WTC11 (cell line): ENCODE measurements at regions not wholly inside any gene's neighbourhood (a gene's known extent, or its start where the extent isn't known, plus 50 kb on each side); places are given as distances from the start of the nearest gene placed in this dataset.

Experiments used
- CTCF ChIP-seq: fragments of 200-600 bp; IDR thresholded peaks from 2 replicates; pipeline ENCODE4 v1.8.0; 2022; ENCODE audit warnings: antibody characterized with exemption
- FOXK1 ChIP-seq: sonication (generic); formaldehyde crosslinking; IDR thresholded peaks from 2 replicates; pipeline ENCODE4 v1.8.0; 2022; ENCODE audit warnings: mild to moderate bottlenecking, moderate library complexity, missing genetic modification reagents
- IRF1 ChIP-seq: sonication (generic); formaldehyde crosslinking; IDR thresholded peaks from 2 replicates; pipeline ENCODE4 v1.8.0; 2023; ENCODE audit warnings: missing genetic modification reagents
- NR1H2 ChIP-seq: sonication (generic); formaldehyde crosslinking; IDR thresholded peaks from 2 replicates; pipeline ENCODE4 v1.9.0; 2021; ENCODE audit warnings: mild to moderate bottlenecking, moderate library complexity, missing genetic modification reagents
- TCF7 ChIP-seq: sonication (generic); formaldehyde crosslinking; IDR thresholded peaks from 2 replicates; pipeline ENCODE4 v1.8.0; 2022; ENCODE audit warnings: mild to moderate bottlenecking, low read depth, missing genetic modification reagents, moderate library complexity
- TF ChIP-seq, protein P1 (sequence below): sonication (generic); formaldehyde crosslinking; conservative IDR thresholded peaks from 2 replicates; pipeline ENCODE4 v1.8.1; 2023; ENCODE audit warnings: mild to moderate bottlenecking, low read depth, missing genetic modification reagents, moderate library complexity

- TF ChIP-seq NR1H2 (CRISPR knock-in tag), result no peak
- TF ChIP-seq TCF7 (CRISPR knock-in tag), result no peak
- TF ChIP-seq FOXK1 (CRISPR knock-in tag), result no peak
- no peak for TF ChIP-seq CTCF
- TF ChIP-seq, protein P1, sequence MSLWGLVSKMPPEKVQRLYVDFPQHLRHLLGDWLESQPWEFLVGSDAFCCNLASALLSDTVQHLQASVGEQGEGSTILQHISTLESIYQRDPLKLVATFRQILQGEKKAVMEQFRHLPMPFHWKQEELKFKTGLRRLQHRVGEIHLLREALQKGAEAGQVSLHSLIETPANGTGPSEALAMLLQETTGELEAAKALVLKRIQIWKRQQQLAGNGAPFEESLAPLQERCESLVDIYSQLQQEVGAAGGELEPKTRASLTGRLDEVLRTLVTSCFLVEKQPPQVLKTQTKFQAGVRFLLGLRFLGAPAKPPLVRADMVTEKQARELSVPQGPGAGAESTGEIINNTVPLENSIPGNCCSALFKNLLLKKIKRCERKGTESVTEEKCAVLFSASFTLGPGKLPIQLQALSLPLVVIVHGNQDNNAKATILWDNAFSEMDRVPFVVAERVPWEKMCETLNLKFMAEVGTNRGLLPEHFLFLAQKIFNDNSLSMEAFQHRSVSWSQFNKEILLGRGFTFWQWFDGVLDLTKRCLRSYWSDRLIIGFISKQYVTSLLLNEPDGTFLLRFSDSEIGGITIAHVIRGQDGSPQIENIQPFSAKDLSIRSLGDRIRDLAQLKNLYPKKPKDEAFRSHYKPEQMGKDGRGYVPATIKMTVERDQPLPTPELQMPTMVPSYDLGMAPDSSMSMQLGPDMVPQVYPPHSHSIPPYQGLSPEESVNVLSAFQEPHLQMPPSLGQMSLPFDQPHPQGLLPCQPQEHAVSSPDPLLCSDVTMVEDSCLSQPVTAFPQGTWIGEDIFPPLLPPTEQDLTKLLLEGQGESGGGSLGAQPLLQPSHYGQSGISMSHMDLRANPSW (CRISPR knock-in tag), result no peak
- TF ChIP-seq IRF1 (CRISPR knock-in tag), result no peak
Measured at GRCh38 chr2:12063210-12063609, 316.8 kb downstream of the LPIN1 start.
